ENCODE measurements at regions not wholly inside any gene's neighbourhood (a gene's known extent, or its start where the extent isn't known, plus 50 kb on each side); places are given as distances from the start of the nearest gene placed in this dataset.

DNA sequence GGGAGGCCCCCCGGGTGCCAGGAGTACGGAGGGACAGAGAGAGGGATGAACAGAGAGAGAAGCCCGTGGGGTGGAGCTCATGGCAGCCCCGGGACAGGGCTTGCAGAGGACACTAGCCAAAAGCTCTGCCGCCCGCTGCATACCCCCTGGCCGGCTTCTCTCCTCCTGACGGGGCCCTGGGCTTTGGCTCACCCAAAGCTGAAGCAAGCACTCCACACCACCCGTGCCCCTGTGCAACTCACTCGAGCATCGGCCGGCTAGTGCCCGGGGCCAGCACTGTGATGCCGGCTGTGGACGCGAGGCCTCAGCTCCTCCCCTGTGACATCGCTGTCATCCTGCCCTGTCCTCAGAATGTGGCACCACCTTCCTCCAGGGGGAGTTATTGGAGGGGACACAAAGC is 429.6 kb downstream of the BRD1 start:
- TF ChIP-seq EZH2 (IDR thresholded peaks at IDR 0.05; ENCODE audit: insufficient read depth, poor library complexity, severe bottlenecking) (no peak), EZH2phosphoT487 (IDR thresholded peaks at IDR 0.05; ENCODE audit: insufficient read depth, low read depth) (no peak)
